Parathyroid adenoma (tissue), 2 donors: ENCODE measurements at regions not wholly inside any gene's neighbourhood (a gene's known extent, or its start where the extent isn't known, plus 50 kb on each side); places are given as distances from the start of the nearest gene placed in this dataset.

ENCODE experiments used
- H2AFZ ChIP-seq: fragments of 300-600 bp; sonication (generic); one replicate; pipeline ENCODE4 v1.7.0; 2017; ENCODE audit warnings: antibody characterized with exemption, mild to moderate bottlenecking
- H3K27ac ChIP-seq: fragments of 300-600 bp; sonication (generic); one replicate; pipeline ENCODE4 v1.7.0; 2017
- H3K27me3 ChIP-seq: fragments of 300-600 bp; sonication (generic); one replicate; pipeline ENCODE4 v1.7.0; 2017; ENCODE audit warnings: low read length; ENCODE audit not compliant: control insufficient read depth, insufficient read depth
- H3K36me3 ChIP-seq: fragments of 300-600 bp; sonication (generic); one replicate; pipeline ENCODE4 v1.7.0; 2017; ENCODE audit warnings: low read length; ENCODE audit not compliant: control insufficient read depth, insufficient read depth
- H3K4me1 ChIP-seq: fragments of 300-600 bp; sonication (generic); one replicate; pipeline ENCODE4 v1.7.0; 2017; ENCODE audit warnings: control low read depth
- H3K4me2 ChIP-seq: fragments of 300-600 bp; sonication (generic); one replicate; pipeline ENCODE4 v1.7.0; 2017; ENCODE audit warnings: low read length
- H3K4me3 ChIP-seq: fragments of 300-600 bp; sonication (generic); one replicate; pipeline ENCODE4 v1.7.0; 2017; ENCODE audit warnings: low read depth, low read length
- H3K79me2 ChIP-seq: fragments of 300-600 bp; sonication (generic); one replicate; pipeline ENCODE4 v1.7.0; 2017; ENCODE audit warnings: control low read depth
- H3K9ac ChIP-seq: fragments of 300-600 bp; sonication (generic); one replicate; pipeline ENCODE4 v1.7.0; 2017; ENCODE audit warnings: mild to moderate bottlenecking
- H3K9me3 ChIP-seq: fragments of 300-600 bp; sonication (generic); one replicate; pipeline ENCODE4 v1.7.0; 2017; ENCODE audit warnings: low read length; ENCODE audit not compliant: control insufficient read depth
- CTCF ChIP-seq: fragments of 300-600 bp; sonication (generic); IDR thresholded peaks from one replicate; pipeline ENCODE4 v1.7.0; 2017; ENCODE audit warnings: antibody characterized with exemption, mild to moderate bottlenecking
- donor health status: primary hyperparathyroidism.

GRCh38 chr9:29456940-29457339 lies 1883.7 kb upstream of the C9orf72 start:
- no peak for TF ChIP-seq CTCF
- H3K4me3 ChIP-seq: no peak overlapping the region
- no peak overlapping the region for H3K4me2 ChIP-seq
- H2AFZ ChIP-seq: no peak overlapping the region
- no peaks in the 10 kb centered on the region for H3K4me1 ChIP-seq
- H3K36me3 ChIP-seq: no peaks in the 10 kb centered on the region
- H3K9ac ChIP-seq: no peak overlapping the region
- H3K27me3 ChIP-seq: no peaks in the 10 kb centered on the region
- no peaks in the 10 kb centered on the region for H3K9me3 ChIP-seq
- no peaks in the 10 kb centered on the region for H3K79me2 ChIP-seq
- no peak overlapping the region for H3K27ac ChIP-seq

- Histone ChIP-seq H2AFZ (no peak overlapping the region), H3K27ac (no peak overlapping the region), H3K9me3 (no peaks in the 10 kb centered on the region), H3K4me3 (no peak overlapping the region), H3K79me2 (no peaks in the 10 kb centered on the region), H3K4me1 (no peaks in the 10 kb centered on the region), H3K36me3 (no peaks in the 10 kb centered on the region), H3K4me2 (no peak overlapping the region), H3K9ac (no peak overlapping the region), H3K27me3 (no peaks in the 10 kb centered on the region)
- no peak for TF ChIP-seq CTCF
These were observed 1902.2 kb upstream of the C9orf72 start for GRCh38 chr9:29475471-29475870.

GRCh38 chr9:29511680-29512079 lies 1938.4 kb upstream of the C9orf72 start:
- H3K9ac ChIP-seq: no peak overlapping the region
- no peak for TF ChIP-seq CTCF
- no peak overlapping the region for H3K4me3 ChIP-seq
- H3K4me1 ChIP-seq: no peaks in the 10 kb centered on the region
- no peak overlapping the region for H2AFZ ChIP-seq
- no peaks in the 10 kb centered on the region for H3K9me3 ChIP-seq
- H3K79me2 ChIP-seq: no peaks in the 10 kb centered on the region
- no peak overlapping the region for H3K4me2 ChIP-seq
- no peaks in the 10 kb centered on the region for H3K36me3 ChIP-seq
- no peak overlapping the region for H3K27ac ChIP-seq
- no peaks in the 10 kb centered on the region for H3K27me3 ChIP-seq

- Histone ChIP-seq H3K4me3 (no peak overlapping the region), H3K4me2 (no peak overlapping the region), H3K4me1 (no peaks in the 10 kb centered on the region), H3K9me3 (no peaks in the 10 kb centered on the region), H3K27me3 (no peaks in the 10 kb centered on the region), H2AFZ (no peak overlapping the region), H3K79me2 (no peaks in the 10 kb centered on the region), H3K9ac (no peak overlapping the region), H3K27ac (no peak overlapping the region), H3K36me3 (no peaks in the 10 kb centered on the region)
- TF ChIP-seq CTCF: no peak
These were observed 1941.1 kb upstream of the C9orf72 start for GRCh38 chr9:29514336-29514735.

GRCh38 chr9:29514862-29515261 lies 1941.6 kb upstream of the C9orf72 start:
- no peaks in the 10 kb centered on the region for H3K27me3 ChIP-seq
- H3K27ac ChIP-seq: no peak overlapping the region
- no peak overlapping the region for H3K9ac ChIP-seq
- no peak overlapping the region for H3K4me3 ChIP-seq
- no peak overlapping the region for H3K4me2 ChIP-seq
- H3K4me1 ChIP-seq: no peaks in the 10 kb centered on the region
- H3K9me3 ChIP-seq: no peaks in the 10 kb centered on the region
- TF ChIP-seq CTCF: no peak
- H3K79me2 ChIP-seq: no peaks in the 10 kb centered on the region
- no peaks in the 10 kb centered on the region for H3K36me3 ChIP-seq
- no peak overlapping the region for H2AFZ ChIP-seq
